Fibroblast of peridontal ligament (primary cell): ENCODE measurements at regions not wholly inside any gene's neighbourhood (a gene's known extent, or its start where the extent isn't known, plus 50 kb on each side); places are given as distances from the start of the nearest gene placed in this dataset.
"Not testable (repeated sequence)": the region's sequence is repeated elsewhere in the genome, so short reads cannot be mapped to it uniquely, and the experiment has no call there.

Source experiments
- DNase-seq: peaks from one replicate; pipeline ENCODE4 v3.0.0-alpha.2; 2010; ENCODE audit errors: extremely low read depth

DNA sequence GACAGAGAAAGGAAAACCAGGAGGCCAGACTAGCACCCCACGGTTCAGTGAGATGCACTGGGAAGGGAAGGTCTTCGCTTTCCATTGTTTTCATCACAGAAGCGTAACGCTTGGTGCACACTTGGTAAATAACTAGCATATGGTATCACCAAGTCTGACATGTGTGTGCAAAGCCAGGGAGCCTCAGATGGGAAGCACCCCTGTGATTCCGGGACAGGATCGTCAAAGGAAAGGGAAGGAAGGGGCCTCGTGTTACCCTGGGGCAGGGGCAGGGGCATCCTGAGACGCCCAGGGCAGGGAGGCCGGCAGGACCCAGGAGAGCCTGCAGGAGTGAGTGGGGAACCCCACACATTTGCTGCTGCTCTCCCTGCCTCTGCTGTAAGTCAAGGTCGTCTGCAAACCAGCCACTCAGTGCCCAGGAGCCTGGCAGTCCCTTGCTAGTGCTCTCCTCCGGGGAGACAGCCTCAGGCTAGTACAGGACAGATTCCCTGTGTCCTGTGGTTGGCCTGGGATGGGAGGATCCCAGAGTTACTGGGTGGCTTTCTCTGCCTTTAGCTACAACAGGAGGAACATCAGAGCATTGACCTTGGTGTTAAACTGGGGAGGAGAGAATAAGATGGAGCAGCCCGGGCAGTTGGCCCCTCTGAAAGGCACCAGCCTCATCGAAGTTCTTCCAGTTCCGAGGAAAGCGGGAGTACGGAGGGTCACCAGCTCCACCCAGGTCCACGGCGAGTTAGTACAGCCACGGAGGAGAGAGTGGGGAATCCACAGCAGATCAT is 192.5 kb downstream of the NDUFA10 start:
- DNase-seq = no peak

DNA sequence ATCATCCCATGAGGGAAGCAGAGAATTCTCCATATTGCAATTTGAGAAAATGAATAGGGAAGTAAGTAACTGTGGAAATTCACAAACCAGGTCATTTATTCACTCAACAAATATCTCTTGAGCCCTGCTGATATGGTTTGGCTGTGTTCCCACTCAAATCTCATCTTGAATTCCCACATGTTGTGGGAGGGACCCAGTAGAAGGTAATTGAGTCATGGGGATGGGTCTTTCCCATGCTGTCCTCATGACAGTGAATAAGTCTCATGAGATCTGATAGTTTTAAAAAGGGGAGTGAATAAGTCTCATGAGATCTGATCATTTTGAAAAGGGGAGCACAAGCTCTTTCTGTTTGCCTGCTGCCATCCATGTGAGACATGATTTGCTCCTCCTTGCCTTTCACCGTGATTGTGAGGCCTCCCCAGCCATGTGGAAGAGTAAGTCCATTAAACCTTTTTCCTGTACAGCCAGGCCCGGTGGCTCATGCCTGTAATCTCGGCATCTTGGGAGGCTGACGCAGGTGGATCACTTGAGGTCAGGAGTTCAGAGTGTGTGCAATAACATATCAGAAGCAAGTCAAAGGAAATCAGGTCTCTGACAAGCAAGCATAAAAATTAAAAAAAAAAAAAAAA is 193.2 kb downstream of the NDUFA10 start:
- DNase-seq = no peak

DNA sequence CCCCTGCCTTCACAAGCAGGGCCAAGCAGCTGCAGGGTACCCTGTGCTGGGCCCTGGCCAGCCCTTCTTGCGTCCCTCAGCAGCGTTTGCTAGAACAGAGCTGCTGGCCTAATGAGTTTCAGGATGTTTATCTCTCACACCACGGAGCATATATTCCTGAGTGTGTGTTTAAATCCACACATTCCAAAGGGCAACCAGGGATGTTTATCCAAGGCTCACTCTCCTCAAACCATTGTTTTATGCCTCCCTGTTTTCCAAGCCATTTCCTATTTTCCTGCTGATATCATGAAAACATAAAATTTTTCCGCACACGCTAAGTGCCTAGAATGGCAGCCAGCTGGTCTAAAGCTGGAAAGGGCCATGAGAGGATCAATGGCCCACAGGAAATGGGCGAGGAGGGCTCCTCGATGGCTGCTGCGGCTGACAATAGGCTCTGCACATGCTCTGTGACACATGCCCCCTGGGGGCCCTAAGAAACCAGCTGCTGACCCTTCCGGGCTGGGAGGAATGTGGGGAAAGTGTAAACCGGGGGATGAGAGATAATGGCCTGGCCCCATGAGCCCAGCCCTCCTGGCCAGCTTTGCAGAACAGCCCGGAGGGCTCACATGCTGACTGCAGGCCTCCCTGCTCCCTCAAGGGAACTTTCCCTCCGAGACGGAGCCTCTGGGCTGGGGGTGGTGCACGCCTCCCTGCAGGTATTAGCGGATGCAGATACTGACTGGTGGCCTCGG is 194.0 kb downstream of the NDUFA10 start:
- no peak for DNase-seq

DNA sequence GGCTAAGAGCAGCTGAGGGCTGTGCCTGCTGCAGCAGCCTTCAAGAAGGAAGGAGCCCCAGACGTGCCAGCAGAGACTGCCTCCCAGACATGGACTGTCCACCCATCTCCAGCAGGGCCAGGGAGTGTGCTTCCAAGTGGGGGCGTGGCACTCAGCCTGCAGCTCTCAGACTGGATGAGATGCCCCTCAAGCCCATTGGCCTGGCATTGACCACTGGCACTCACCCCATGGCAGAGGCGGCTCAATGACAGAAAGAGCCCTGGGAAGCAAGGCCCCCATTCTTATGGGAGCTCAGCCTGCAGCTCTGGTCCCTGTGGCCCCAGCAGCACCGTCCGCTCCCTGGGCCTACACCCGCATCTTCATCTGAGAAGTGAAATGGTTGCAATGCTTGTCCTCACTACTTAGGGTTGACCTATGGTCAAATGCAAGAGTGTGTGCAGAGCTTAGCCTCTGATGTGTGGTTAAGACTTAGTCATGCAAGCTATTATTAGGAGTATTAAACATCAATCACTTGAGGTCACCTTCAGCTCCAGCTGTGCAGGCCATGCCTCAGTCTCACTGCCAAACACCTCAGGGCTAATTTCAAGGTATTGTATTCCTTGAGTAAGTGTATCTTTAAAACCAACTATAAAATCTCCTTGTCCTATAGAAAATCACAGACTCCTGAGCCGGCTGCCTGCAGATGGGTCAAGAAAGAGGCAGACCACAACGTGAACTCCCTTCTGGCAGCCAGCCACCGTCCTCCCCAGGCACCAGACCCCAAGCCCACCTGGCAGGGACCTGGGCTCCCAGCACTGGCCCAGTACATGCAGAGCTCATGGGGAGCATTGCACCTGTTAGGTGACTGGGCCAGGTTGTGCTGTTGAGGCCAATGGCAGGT is 194.8 kb downstream of the NDUFA10 start:
- no peak for DNase-seq

DNA sequence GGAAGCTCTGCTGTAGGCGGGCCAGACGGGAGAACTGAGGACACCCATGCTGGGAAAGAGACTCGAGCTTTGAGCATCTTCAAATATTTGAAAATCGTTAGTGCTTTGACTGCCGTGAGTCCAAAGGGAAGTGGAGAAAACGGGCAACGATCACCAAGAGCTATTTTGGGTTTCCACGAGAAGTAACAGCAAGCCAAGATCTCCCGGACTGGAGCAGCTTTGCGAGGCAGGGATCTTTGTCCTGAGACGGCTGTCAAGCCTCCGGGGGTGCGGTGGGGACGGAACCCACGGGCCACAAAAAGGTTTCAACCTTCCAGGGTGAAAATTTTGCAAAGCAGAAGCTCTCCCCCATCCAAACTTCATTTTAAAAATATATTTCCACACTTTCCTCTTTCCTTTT is 195.8 kb downstream of the NDUFA10 start:
- no peak for DNase-seq

DNA sequence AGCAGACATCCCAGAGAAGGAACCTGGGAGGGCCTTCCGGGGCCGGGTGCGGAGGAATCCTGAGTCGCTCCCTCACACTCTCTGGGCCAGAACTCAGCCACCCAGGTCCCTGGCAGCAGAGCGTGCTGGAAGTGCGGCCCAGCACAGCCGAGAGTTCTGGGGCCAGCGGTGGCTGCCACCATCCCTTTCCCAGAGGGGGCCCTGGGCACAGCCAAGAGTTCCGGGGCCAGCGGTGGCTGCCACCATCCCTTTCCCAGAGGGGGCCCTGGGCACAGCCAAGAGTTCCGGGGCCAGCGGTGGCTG is 196.2 kb downstream of the NDUFA10 start:
- DNase-seq = not testable (repeated sequence)

DNA sequence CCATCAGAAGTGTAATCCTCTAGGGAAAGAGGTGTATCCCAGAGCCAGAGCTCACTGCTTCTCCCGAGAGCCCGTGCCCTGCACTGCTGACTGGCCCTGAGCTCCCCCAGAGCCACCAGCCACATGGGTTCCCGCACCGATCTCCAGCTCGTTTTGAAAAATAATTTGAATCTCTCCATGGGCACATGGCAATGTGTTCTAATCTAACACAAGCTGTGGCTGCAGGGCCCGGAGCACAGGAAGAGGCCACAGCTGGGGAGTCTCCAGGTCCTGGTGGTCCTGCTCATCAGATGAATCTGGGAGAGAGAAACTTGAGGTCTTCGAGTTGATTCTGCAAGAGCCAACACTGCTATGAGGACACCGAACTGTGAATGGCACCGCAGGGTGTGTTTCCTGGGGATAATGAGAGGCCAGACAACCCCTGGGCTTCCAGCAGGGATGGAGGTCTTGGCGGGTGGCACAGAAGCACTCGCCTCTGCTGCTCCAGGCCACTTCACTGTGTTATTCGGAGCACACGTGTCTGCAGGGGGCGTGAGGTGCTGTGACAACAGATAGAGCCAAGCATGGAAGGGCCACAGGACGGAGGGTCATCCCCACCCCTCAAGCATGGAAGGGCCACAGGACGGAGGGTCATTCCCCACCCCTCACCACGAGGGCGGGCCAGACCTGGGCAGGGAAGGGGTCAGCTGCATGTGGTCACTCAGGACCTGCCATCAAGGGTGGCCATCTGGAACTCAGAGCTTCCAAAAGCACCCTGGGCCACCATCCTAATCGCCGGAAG is 196.8 kb downstream of the NDUFA10 start:
- no peak for DNase-seq

DNA sequence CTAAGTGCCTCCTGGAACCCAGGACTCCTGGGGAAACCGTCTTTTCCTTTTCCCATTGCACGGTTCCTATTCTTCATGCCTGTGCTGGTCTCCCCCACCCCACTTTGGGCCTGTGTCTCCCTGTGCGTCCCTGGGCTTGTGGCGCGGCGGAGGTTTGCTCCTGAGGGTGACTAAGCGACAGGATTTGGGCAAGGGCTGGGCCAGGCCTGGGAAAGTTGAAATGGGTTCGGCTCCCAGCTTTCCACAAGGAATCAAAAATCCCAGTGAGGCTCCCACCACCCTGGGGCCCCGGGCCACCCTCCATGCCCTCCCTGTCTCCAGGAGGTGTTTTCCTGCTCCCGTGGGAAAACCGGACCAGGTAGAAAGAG is 197.6 kb downstream of the NDUFA10 start:
- no peak for DNase-seq

DNA sequence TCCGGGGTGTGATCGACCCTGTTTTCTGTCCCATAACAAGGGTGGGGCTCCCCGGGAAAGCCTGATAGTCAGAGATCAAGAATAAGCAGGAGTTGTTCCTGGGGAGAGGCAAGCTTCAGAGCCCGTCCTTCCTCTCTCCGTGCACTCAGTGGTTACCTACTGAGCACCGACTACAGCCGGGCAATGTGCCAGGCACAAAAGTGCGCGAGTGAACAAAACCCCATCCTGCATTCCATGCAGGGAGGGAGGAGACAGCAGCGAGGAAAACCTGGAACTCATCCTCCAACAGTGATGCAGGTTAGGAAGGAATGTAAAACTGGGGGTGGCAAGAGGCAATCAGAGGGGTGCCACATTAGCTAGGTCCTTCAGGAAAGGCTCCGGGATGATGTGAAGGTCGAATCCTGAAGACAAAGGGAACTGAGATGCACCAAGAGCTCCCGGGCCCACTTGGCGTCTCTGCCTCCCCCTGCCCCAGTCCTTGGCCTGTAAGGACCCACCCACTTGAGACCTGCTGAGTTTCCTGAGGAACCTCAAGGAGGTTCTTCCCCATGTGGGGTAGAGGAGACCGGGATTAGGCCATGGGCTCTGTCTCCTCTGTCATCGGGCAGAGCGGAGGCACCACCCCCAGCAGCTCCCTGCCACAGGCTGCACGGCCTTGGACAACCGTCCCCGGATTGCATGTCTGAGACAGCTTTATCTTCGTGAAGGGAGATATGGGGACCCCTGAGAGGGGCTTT is 198.2 kb downstream of the NDUFA10 start:
- DNase-seq = no peak

DNA sequence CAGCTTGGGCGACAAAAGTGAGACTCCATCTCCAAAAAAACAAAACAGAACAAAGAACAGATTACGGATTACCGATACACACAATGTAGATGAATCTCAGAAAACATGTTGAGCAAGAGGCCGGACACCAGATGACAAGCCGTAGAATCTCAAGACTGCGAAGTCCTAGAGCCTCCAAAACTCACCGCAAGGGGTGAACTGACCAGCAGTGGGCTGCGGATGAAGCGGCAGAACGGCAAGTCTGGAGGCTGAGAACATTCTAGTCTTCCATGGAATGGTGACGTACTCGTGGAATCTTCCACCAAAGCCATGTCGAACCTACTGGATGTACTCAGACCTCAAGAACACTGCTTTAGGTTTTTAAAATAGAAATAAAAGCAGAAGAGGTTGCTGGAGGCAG is 198.8 kb downstream of the NDUFA10 start:
- no peak for DNase-seq

DNA sequence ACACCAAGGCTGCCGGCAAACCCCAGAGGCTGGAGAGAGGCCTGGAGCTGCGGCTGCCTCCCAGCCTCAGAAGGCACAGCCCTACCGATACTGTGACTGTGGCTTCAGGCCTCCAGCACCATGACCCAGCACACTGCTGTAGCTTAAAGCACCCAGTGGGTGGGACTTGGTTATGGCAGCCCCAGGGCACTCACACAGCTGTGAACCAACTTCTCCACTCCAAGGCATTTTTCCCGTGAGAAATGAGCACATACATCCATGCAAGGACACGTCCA is 199.5 kb downstream of the NDUFA10 start:
- DNase-seq = no peak

DNA sequence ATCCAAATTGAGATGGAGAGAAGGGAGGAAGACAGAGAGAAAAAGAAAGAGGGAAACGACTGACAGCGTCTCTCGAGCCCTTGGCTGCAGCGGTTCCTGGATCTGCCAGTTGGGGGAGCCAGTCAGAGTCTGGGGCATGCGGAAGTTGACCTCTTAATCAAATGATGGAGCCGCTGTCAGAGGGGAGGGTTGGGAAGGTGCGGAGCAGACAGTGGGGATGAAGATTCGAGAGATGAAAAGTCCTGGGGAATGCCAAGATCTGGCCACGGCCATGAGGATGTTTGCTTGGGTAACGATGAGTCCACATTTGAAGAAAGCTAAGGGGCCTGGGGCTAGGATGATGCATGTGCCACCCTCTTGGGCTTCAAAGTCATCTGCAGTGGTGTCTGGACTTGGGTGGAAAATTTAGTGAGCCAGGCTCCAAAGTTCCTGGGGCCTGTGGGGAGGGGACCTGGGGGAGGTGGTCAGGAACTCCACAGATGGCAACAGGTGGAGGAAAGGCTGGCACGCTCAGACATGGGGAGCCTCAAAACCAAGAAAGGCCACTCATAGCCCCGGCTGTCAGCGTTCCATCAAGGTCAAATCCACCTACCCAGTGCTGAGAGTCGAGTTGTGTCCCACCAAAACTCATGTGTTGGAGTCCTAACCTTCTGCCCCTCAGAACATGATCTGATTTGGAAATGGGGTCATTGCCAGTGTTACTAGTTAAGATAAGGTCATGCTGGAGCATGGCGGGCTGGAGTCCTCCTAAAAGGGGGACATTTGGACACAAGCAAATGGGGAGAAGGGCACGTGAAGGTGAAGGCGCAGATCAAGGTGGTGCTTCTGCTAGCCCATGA is 200.1 kb downstream of the NDUFA10 start:
- no peak for DNase-seq

DNA sequence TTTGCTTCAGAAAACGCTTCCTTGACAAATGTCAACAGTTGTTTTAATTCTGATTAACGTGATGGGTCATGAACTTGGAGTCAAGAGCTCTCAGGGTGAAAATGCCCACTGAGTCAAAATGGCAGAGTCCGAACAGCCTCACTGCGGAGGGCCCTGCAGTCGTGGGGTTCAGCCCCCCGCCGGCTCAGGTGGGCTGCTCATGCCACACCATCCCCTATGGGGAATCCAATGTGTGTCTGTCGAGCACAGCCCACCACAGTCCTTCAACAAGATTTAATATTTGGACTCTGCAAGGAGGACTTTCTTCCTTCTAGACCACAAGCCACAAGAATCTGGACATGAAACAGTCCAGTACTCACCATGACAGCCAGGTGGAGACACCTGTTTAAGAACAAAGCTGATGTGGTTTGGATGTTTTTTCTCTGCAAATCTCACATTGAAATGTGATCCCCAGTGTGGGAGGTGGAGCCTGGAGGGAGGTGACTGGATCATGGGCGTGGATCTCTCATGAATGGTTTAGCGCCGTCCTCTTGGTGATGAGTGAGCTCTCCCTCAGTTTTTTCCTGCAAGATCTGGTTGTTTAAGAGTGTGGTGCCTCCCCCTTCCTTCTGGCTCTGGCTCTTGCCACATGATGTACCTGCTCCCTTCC is 201.0 kb downstream of the NDUFA10 start:
- DNase-seq = no peak

DNA sequence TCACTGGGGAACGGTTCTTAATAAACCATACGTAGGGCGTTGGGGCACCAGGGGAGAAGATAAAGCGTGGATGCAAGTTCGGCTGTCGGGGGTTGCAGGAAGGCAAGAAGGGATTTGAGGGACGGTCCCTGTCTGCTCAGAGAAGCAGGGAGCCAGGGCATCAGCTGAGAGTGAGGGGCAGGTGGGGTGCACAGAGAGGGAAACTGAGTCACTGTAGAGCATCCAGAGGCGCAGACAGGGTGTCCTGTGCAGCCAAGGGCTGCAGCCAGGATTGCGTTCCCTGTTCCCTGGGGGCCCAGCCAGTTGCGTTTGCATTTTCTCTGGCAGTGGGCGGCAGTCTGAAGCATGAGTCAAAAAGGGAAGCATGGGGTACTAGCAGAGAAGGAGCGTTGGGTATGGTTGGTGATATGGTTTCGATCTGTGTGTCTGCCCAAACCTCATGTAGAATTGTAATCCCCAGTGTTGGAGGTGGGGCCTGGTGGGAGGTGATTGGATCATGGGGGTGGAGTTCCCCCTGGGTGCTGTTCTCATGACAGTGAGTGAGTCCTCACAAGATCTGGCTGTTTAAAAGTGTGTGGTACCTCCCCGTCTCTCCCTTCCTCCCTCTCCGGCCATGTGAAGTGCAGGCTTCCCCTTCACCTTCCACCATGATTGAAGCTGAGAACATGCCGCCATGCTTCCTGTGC is 202.9 kb downstream of the NDUFA10 start:
- no peak for DNase-seq

DNA sequence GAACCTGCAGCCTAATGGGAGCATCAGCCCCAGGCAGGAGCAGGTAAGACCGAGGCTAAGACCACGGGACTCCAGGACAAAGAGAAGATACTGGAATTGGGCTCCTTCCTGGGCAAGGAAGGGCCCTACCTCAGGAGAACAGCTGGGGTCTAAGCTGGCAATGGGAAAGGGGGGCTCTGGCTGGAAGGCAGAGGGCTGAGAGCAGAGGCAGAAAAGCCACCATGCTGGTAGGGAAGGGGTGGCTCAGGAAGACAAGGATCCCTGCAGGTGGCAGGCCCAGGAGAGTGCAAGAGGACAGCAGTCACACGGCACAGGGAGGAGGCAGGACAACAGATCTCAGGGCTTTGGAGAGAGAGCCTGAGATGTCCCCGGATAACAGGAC is 203.5 kb downstream of the NDUFA10 start:
- DNase-seq = no peak

DNA sequence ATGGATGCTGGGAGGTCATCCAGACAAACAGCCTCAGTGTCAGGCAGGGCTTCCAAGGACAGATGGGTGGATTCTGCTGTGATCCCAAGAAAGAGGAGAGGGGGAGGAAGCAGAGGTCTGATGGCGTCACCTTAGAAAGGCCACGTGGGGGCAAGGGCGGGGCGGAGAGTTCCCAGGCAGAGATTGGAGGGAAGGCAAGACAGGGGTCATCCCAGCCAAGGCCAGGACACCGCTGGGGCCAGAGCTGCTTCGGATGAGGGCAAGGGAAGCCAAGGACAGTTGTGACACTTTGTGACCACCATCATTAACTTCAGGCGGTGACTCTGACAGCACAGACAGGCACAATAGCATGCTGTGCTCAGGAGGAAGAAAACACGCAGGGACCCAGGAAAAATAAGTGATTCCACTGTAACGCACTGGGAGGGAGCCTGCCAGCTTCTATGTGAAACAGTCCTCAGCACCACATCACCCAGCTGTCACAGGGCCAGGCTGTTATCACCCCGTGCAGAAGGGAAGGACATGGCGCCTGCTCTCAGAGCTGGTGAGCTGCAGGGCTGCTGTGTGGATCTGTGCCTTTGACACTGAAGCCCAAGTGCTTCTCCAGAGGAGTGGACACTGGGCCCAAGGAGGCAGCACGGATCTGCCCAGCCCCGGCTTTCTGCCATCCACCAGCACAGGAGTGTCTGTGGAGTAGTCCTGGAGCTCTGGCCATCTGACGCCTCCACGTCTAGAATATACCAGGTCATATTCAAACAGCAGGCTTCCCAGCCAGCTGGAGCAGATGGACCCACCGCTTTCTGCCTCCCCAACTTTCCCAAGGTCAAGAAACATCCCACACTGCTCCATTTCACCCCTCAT is 204.1 kb downstream of the NDUFA10 start:
- DNase-seq = no peak

DNA sequence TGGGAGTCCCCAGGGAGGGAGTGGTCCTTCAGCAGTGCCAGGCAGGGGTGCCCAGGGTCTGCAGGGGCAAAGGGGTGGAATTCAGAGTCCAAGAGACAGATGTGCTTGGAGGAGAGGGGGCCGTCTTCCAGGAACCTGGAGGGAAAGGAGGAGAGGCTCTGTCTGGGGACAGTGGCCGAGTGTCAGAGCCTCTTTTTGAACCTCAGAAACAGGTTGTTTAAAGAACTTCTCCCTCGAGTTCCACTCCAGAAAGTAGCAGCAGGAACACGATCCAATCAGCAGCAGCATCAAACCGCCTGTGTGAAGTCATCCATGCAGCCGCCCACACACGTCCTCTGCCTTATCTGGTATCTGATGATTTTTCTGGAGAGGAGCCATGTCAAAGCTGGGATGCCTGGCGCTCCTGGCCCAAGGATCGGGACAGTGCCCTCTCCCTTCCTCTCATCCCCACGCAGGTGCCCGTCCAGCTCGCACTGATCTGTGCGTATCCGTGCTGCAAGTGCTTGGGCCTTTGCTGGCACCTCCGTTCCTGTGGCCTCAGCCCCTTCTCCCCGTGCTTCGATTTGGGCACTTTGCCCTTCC is 205.1 kb downstream of the NDUFA10 start:
- DNase-seq = no peak
